ENCODE measurements at regions not wholly inside any gene's neighbourhood (a gene's known extent, or its start where the extent isn't known, plus 50 kb on each side); places are given as distances from the start of the nearest gene placed in this dataset.
"Not testable (repeated sequence)": the region's sequence is repeated elsewhere in the genome, so short reads cannot be mapped to it uniquely, and the experiment has no call there.

DNA sequence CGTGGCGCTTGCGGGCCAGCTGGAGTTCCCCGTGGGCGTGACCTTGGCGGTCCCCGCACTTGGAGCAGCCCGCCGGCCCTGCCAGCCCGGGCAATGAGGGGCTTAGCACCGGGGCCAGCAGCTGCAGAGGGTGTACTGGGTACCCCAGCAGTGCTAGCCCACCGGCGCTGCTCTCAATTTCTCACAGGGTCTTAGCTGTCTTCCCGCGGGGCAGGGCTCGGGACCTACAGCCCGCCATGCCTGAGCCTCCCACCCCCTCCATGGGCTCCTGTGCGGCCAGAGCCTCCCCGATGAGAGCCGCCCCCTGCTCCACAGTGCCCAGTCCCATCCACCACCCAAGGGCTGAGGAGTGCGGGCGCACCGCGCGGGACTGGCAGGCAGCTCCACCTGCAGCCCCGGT lies 94.0 kb upstream of the NIPBL start:
- DNase-seq (ENCODE audit: low spot score), result not testable (repeated sequence)

DNA sequence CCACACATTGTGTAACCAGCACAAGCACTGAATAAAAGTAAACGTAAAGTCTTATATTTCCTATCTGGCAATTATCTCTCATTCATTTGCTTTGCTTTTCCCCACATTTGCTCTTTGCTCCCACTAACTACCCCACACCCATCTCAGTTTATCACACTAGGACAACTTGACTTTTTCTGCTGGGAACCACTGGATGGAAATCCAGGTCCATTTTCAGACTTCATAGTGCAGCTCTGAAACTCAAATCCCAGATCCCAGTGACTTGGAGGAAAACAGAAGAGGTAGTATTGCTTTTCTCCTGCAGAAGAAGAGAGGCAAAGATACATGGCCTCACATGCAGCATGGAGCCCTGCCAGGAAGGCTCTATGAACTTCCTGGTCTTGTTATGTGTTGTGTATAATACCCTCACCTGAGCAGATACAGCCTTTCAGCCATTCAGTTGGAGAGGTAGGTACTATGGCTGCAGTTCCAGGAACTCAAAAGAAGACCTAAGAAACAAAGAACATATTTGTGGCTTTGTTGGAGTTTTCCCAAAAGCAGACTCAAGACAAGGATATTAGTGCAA lies 90.0 kb upstream of the NIPBL start:
- DNase-seq (ENCODE audit: low spot score), result no peak

DNA sequence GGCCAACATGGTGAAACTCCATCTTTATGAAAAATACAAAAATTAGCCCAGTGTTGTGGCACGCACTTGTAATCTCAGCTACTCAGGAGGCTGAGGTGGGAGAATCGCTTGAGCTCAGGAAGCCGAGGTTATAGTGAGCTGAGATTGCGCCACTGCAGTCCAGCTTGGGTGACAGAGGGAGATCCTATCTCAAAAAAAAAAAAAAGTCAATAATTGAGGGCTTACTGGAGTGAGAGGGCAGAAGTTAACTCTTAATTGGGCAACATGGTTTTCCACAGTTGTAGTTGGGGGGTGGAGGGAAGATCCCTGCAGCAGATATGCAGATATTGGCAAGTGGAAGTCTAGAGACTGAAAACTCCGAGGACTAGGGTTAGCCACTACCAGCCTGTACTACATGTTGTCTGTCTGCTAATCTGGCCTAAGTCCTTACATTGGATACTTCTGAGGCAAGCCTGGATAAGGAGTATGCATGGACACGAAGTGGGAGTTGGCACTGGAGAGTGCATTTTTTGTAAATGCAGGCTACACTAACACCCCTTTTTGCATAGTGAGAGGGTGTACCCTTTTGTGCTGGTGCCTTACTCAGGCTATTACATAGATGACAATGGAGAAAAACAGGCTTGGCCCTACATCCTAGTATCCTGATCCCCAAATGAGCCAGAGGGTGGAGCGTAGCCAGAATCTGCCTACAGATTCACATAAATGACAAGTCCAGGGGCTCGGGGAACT lies 89.0 kb upstream of the NIPBL start:
- DNase-seq (ENCODE audit: low spot score), result no peak

DNA sequence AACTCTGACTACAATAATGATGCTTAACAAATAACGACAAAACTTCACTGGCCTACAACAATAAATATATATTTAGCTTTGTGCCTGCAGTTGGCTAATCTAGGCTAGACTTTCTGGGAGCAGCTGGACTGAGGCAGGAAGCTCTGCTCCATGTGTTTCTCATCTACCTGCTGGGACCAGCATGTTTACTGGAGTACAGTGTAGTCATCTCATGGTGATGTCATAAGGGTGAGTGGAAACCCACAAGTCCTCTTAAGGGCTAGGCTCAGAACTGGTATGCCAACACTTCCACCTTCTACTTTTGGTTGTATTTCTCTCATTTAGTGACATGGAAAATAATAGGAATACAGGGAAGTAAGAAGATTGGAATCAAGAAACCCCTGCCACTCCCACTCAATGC lies 85.7 kb upstream of the NIPBL start:
- DNase-seq (ENCODE audit: low spot score), result no peak

DNA sequence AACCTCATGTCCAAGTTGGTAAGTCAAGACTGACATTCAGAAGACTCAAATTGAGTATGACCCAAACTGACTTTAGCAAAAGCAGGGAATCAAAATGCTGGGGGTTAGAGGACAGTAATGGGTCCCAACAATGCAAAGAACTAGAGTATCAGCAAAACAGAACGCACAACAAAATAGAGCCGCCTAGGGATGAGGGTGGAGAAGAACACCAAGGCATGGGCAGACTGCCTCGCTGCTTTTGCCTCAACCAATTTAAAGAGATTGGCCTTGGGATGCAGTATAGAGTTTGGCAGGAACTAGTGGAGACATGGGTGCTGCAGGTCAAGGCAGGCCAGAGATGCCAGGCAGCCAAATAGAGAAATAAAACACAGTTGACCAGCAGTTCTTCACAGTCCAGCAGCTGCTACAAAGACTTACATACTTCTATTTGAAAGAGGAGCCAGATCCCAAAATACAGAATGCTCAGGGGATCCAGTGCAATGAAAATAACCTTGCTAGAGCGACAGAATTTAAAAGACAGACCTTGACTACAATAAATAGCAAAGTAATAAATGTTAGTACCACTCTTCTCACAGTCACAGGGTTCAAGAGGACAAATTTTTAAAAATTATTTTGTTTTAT lies 83.9 kb upstream of the NIPBL start:
- DNase-seq (ENCODE audit: low spot score), result no peak

DNA sequence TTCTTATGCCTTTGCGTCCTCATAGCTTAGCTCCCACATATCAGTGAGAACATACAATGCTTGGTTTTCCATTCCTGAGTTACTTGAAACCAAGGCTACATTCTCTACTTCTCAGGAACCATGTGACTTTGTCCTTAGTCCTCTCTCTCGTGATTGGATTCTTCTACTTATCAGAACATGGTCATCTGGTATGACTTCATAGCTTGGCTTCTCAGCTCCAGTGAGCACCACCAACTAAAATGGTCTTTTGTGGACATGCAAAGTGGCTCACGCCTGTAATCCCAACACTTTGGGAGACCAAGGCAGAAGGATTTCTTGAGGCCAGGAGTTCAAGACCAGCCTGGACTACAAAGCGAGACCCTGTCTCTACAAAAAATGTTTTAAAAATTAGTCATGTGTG lies 81.2 kb upstream of the NIPBL start:
- DNase-seq (ENCODE audit: low spot score), result no peak

DNA sequence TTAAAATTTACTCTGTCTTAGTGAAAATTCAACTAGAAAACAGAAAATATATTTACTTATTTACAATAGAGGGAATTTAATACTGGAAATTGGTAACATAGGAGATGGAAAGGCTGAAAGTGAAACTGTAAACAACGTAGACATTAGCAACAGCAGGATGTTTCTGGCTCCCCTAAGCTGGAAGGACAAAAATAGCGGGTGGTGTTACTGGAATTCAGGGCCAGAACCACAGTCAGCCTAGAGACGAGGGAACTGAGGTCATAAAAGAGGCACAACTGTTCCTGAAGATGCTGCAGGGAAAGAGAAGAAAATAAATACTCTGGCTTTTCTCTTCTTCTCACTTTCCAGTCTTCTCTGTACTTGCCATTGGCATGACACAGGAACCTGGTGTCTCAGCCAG lies 80.4 kb upstream of the NIPBL start:
- DNase-seq (ENCODE audit: low spot score), result no peak

DNA sequence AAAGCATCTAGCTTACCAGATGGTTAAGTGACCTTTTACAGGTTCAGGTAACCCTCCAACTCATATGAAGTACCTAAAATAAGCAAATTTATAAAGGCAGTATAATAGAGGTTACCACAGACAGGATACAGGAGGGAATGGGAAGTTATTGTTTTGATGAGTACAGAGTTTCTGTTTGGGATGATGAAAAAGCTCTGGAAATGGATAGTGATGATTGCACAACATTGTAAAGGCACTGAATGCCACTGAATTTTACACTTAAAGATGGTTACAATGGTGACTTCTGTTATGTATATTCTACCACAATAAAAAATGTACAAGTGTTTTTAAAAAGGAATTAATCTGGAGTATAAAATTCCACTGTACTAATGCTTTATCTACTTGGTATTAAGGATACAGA lies 75.0 kb upstream of the NIPBL start:
- DNase-seq (ENCODE audit: low spot score), result no peak

DNA sequence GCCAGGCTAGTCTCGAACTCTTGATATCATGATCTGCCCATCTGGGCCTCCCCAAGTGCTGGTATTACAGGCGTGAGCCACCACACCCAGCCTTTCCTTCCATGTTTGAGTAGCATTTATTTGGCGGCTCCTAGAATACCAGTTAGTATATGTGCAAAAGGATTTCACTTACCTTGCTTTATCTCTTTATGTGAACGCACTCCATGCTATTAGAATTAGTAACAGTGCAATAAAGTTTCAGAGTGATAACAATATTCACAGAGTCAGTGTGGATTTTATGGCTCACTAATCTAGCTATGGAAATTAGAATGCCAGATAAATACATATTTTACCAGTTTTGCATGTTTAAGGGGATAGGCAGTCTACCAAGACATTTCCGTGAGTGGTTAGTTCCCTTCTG lies 74.4 kb upstream of the NIPBL start:
- no peak for DNase-seq (ENCODE audit: low spot score)

DNA sequence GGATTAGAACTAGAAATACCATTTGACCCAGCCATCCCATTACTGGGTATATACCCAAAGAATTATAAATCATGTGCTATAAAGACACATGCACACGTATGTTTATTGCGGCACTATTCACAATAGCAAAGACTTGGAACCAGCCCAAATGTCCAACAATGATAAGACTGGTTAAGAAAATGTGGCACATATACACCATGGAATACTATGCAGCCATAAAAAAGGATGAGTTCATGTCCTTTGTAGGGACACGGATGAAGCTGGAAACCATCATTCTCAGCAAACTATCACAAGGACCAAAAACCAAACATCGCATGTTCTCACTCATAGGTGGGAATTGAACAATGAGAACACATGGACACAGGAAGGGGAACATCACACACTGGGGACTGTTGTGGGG lies 63.3 kb upstream of the NIPBL start:
- DNase-seq (ENCODE audit: low spot score), result not testable (repeated sequence)

DNA sequence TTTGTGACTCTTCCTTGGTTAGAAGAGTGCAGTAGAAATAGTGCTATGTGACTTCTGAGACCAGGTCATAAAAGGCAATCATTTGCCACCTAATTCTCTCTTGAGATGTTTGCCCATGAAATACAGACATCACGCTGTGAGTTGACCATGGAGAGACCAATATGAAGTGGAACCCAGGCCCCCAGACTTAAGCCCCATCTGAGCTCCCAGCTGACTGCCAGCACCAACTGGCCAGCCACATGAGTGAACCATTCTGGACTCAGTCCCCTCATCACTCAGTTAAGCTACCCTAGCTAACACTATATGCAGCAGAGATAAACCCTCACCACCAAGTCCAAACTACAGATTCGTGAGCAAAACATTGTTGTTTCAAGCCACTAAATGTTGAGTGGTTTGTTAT lies 60.7 kb upstream of the NIPBL start:
- no peak for DNase-seq (ENCODE audit: low spot score)

DNA sequence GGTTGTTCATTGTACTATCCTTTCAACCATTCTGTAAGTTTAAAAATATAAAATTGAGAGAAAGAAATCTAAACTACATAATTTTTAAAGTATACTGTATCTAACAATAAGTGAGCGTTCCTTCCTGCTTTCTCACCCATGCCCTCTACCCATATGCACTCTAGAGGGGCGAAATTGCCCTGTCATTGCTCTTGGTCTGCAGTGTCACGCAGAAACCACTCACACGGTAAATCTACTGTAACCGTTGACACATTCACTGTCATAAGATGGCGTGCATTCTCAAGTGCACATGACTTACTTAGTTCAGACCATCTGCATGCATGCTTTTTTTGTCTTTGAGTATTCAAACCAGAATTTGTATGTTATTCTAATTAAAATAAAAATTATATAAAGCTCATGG lies 55.7 kb upstream of the NIPBL start:
- DNase-seq (ENCODE audit: low spot score), result peak; percentile 32

DNA sequence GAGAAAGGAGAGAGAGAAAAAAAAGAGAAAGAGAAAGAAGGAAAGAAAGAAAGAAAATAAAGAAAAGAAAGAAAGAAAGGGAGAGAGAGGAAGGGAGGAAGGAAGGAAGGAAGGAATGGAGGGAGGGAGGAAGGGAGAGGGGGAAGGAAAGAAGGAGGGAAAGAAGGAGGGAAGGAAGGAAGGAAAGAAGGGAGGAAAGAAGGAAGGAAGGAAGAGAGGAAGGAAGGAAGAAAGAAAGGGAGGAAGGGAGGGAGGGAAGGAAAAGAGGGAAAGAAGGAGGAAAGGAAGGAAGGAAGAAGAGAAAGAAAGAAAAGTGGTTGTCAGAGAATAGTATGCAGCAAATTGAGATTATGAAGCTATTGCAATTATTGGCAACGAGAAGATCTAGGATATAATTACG lies 49.9 kb upstream of the NIPBL start:
- DNase-seq (ENCODE audit: low spot score), result no peak
